ENCODE measurements at regions not wholly inside any gene's neighbourhood (a gene's known extent, or its start where the extent isn't known, plus 50 kb on each side); places are given as distances from the start of the nearest gene placed in this dataset.
"Not testable (repeated sequence)": the region's sequence is repeated elsewhere in the genome, so short reads cannot be mapped to it uniquely, and the experiment has no call there.

DNA sequence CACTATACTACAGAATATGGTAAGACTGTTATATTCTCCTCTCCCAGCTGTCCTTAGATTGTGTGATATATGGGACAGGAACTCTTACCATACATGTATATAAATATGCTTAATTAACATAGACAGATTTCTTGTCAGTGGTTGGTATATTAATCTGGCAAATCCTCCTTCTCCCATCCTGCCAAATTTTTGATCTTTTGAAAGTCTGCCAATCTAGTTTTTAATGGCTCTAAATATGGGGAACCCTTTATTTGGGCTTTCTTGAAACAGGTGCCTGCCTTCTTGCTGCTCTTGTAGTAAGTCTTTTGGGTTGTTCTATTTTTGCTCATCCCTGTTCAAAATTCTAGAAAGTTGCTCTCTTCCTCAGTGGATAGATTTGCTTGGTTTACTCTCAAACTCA is 63.5 kb downstream of the SPATA31D1 start:
- no peak for DNase-seq

DNA sequence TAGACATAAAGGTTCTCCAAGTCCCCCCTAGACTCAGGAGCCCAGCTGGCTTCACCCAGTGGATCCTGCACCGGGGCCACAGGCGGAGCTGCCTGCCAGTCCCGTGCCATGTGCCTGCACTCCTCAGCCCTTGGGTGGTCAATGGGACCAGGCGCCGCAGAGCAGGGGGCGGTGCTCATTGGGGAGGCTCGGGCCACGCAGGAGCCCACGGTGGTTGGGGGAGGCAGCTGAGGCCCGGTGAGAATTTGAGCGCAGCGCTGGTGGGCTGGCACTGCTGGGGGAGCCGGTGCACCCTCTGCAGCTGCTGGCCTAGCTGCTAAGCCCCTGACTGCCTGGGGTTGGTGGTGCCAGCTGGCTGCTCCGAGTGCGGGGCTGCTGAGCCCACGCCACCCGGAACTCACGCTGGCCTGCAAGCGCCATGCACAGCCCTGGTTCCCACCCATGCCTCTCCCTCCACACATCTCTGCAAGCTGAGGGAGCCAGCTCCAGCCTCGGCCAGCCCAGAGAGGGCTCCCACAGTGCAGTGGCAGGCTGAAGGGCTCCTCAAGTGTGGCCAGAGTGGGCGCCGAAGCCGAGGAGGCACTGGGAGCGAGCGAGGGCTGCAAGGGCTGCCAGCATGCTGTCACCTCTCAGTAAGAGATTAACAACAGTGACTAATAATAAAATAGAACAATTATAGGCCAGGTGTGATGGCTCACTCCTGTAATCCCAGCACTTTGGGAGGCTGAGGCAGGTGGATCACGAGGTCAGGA is 65.9 kb downstream of the SPATA31D1 start:
- DNase-seq = no peak

DNA sequence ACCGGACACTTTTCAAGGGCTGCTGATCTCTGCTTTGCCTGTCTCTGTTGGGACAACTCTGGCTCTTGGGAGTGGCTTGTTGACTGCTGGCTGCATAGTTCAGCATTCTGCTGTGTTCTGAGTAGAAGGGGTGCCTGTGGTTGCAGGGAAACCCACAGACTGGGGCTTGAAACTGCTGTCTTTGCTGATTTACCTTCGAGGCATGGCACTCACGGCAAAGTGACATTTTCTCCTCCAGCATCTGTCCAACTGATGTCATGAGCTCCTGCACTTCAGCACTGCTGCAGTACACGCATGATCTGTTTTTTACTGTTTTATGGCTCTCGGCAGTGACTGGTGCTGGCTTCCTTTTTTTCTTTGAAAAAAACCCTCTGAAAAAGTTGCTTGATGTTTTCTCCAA is 69.2 kb downstream of the SPATA31D1 start:
- DNase-seq = no peak

DNA sequence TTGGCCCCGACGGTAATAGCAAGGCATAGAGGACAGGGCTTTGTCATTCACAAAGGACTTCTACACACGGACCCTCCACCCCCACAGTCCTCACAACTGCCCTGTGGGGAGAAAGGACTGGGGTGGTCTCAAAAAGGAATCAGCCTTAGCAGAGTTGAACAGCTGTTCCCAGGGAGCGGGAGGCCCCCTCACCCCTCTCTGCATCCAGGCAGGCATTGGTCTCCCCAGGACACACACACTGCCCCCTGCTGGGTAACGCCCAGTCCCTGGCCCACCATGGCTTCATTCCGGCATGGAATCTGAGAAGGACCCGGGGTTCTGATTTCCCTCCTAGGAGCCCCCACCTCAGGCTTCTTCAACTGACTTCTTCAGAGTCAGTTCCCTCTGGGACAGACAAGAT is 73.2 kb downstream of the SPATA31D1 start:
- DNase-seq = not testable (repeated sequence)

DNA sequence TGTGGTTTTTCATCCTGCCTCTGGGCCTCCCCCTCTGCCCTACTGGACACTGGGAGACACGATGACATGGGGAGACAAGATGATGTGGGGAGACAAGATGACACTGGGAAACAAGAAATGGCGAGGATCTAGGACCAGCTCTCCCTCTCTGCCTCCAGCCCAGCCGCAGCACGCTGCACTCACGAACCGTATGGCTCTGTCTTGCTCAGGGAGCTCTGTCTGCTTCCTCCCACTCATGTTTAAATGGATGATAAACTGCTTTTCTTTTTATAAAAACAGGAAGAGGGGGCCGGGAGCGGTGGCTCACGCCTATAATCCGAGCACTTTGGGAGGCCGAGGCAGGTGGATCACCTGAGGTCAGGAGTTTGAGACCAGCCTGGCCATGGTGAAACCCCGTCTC is 73.7 kb downstream of the SPATA31D1 start:
- DNase-seq = no peak

DNA sequence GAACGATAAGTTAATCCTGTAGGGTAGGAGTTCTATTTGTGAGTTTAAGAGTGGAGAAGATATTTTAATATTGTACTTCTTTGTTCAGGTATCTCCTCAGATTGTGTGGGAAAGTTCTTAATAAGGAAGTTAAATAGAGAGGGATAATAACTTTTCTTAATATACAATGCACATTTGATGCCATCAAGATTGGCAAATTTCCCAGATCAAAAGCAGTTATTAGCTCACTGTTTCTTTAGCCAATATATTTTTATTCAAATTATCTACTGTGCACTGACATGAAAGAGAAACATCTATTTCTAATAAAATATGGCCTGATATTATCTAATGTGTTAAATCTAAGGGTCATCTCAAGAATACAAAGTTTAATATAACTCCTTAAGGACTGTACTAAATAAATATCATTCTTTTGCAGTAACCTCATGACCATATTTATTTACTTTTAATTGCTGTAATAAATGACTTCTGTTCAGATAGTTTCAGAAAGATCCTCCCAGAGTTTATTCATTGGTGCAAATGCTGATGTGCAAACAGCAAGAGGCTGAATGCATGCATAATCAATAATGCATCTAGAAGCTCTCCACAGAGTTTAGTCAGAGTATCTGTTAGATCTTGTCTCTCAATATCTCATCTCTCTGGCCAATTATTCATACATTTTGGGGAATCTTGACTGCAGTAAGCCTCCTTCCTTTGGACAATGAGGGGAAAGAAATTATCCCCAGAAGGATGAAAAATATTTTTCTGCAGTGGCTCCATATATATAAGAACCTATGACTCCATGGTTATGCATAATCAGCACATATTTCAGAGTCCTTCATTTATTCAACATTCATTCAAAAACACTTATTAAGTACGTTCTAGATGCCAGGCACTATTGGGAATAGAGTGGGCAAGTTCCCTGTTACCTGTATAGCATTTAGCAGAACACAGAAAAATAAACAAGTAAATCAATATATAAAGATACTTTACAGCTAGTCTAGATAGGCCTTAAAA is 85.3 kb downstream of the SPATA31D1 start:
- DNase-seq = no peak

DNA sequence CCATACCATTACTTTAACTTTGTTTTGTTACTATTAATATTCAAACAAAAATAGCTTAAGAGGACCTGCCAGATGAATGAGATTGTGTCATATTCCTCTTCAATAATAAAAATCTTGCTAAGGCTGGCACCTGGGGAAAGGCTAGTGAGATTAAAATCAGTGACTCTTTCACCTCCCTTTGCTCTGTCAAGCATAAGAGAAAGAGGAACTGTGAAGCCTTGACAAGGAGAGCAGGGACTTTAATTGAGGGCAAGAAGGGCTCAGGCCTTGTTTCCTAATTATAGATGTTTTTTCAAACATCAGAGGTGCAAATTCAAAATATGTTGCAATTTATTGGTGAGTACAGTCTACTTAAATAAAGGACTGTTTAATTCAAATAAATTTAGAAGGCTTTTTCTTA is 91.7 kb downstream of the SPATA31D1 start:
- DNase-seq = no peak

DNA sequence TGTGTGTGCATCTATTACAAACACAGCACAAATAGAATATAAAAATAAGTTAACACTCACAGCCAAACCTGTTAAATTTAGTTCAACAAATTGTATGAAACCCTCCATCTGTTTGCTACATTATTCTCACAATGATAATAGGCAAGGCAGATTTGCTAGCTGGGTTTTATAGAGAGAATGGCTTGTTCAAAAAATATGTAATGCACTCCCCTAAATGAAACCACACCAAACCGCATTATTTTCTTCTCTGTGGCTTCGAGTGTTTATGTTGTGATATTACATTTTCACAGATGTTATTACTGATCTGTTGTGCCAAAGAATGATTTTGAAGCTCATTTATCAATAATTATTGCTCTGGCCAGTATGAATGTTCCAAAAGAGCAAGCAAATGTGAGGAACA is 92.9 kb downstream of the SPATA31D1 start:
- no peak for DNase-seq

DNA sequence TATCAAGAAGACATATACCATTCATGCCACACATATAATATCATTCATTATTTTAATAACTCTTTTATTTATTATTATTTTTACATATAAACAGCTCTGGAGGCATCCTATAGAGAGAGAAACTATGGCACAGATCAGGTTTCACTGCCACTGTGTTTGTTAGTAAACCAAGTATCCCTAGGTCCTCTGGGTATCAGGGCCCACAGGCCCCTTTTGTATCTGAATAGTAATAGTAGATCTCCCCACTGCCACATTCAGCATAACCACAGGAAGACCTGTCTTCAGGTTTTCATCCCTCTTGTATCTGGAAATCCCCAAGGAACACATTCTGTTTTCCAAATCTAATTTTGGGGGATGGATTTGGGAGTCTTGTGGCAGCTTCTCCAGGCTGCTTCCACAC is 94.0 kb downstream of the SPATA31D1 start:
- DNase-seq = no peak

DNA sequence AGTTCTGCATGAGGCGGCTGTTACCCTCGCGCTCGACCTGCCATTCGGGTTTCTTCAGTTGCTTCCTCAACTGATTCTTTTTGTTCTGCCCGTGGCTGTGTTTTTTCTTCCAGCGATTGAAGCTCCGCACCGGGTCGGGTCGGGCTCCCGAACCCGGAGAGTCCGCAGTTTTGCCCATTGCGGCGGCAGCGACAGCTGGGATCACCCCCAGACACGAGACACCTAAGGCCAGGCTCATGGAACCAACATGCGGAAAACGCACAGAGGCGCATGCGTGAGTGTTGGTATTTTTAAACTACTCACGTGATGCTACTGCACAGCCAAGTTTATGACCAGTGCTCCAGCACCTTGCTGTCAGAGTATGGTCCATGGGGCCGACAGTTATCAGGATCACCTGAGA is 100.0 kb downstream of the SPATA31D1 start:
- no peak for DNase-seq

DNA sequence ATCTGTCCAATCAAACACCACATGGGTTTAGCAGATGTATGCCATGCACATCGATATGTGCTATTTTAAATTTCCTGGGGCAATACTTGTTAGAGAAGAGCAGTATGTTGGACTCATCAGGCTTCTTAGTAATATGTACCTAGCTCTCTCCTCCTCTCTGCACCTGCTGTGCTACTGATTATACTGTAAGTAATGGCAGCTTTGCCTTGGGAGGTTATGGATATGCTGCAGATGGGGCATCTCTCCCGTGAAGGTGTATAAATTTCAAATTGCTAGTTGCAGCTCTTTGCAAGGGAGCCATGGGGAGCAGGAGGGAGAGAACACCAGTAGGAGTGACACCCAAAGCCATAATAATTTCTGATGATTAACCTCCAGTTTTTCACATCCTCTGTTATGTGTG is 101.5 kb downstream of the SPATA31D1 start:
- no peak for DNase-seq

DNA sequence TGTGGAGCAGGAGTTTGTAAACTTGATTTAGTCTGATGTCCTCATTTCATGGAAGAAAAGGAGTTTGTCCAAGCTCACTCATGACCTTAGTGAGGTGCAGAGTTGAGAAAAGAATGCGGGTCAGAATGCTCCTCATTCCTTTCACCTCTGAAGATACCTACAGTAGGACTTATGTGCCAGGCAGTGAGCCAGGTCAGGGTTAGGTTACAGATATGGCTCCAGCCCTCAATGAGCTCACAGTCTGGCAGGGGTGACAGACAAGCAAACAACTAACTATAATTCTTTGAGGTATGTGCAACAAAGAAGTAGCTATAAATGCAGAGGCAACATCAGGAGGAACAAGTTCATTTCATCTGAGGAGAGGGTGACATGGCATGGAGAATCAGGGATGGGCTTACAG is 102.5 kb downstream of the SPATA31D1 start:
- no peak for DNase-seq

DNA sequence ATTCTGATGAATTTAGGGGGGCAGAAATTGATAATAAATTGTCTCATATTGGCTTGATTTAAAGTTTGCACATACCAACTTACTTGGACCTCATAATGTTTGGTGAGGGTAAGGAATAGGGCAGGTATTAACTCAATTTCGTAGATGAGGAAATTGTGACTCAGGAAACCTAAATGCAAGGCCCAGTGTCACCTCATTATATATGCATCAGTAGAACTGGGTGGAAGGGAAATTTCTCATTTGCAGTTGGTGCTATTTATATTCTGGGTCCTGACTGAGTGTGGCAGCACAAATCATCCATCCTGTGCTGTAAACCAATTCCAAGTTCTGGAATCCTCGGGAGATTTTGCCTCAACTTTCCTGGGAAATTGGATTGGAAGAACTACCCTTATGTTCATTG is 103.0 kb downstream of the SPATA31D1 start:
- DNase-seq = no peak

DNA sequence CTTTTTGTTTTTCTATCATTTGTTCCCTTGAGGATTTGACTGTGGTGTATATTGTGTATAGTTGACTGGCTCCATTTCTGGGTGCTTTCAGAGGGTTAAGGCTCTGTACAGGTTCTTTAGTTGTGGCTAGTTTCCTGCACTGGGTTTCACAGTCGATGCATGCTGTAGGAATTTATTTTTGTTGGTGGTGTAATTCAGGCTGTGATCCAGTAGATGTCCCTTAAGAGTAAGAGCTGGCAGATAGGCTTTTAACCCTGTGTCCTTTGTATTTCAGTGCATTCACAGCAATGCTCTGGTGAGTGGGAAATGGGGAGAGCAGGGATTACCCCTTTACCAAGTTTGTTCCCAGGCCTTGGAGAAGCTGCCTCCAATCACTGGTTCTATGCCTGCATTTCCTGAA is 112.9 kb downstream of the SPATA31D1 start:
- no peak for DNase-seq

DNA sequence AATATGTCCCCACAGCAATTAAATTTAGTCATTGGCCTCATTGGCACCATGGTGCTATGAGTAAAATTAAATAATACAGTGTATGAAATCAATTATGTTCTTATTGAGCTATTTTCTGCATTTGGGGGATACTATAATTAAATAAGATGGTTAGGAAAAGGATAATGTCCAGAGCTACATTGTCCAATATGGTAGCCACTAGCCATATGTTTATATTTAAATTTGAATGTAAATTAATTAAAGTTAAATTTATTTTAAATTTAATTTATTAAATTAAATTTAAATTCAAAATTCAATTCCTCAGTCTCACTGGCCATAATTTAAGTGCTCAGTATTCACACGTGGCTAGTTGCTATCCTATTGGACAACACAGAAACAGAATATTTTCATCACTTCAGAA is 115.7 kb downstream of the SPATA31D1 start:
- DNase-seq = no peak

DNA sequence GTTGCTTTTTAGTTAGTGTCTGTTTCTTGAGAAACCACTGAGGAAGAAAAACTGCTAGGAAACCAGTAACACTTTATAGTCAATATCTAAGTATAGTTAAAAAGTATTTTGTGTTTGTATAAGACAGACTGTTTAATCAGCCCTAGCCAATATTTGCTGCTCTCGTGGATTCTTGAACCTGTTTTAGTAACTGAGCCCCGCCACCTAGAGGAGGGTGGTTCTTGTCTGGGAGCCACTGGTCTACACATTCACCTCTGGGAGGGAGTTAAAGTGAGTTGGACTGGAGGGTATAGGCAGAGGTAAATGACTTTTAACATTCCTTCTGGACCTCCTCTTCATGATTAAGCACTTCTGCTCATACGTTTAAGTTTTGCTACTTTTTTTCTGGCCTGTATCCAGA is 117.2 kb downstream of the SPATA31D1 start:
- DNase-seq = no peak

DNA sequence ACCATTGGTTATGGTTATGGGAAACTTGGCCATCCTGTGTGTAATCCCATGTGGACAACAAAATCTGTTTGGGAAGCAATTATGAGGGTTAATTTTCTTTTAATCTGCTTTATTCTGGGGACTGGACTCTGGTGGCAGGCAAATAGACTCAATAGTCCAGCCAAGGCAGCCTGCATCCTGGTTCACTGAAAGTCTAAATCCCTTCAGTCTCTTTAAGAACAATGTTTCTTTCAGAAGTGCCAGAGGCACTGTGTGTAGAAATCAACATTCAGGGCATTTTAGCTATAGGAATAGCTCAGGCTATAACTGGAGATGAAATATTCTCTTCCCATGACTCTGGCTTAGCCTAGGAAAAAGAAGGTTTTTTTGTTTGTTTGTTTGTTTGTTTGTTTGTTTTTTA is 118.0 kb downstream of the SPATA31D1 start:
- DNase-seq = no peak

DNA sequence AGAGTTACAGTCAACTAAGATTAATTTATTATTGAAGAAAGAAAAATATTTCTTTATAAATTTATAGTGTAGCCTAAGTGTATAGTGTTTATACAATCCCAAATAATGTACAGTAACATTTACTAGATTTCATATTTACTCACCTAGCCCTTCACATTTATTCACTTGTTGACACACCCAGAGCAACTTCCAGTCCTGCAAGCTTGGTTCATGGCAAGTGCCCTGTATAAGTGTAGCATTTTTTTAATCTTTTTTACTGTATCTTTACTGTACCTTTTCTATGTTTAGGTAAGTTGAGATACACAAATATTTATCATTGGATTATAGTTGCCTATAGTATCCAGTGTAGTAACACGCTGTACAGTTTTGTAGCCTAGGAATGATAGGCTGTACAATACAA is 119.9 kb downstream of the SPATA31D1 start:
- DNase-seq = no peak

DNA sequence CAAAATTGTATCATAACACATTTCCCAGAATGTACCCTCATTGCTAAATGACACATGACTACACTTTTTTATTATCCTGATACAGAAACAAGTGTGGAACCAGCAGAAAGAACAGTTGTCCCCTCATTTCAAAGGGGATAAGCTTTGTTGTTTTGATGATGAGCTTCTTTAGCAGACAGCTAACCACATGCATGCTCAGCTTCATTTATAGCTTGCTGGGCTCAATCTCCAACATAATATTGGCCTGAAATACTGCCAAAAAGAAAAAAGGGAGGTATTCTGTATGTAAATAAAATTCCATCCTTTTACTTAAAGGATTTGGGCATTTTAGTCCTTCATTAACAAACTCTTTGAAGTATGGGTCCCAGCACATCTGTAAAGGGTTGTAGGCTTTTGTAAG is 120.4 kb downstream of the SPATA31D1 start:
- no peak for DNase-seq

DNA sequence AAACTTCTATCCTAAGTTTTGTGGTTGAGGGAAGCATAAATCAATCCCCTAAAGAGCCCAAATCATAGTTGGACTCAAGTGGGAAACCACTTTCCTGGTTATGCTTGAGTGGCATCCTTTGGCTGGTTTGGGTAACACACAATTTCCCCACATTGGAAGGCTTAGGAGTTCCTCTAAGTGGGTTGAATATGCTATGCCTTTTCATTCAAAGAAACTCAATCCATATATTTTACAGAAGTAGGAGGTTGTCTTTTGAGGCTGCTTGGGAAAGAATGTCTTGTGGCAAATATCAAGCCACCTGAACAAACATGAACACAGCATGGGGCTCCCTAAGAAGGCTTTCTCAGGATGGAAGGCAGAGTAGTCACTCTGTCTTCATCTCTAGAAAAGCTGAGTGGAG is 121.1 kb downstream of the SPATA31D1 start:
- DNase-seq = peak; percentile 76

DNA sequence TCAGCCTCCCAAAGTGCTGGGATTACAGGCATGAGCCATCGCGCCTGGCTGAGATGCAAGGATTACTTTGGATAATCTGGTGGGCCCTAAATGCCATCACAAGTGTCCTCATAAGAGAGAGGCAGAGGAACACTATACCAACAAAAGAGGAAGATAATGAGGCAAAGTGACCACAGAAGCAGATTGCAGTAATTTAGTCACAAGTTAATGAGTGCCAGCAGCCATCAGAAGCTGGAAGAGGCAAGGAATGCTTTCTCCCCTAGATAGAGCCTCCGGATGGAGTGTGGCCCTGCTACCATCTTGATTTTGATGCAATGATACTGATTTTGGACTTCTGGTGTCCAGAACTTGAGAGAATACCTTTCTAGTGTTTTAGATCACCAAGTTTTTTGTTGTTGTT is 122.3 kb downstream of the SPATA31D1 start:
- no peak for DNase-seq

DNA sequence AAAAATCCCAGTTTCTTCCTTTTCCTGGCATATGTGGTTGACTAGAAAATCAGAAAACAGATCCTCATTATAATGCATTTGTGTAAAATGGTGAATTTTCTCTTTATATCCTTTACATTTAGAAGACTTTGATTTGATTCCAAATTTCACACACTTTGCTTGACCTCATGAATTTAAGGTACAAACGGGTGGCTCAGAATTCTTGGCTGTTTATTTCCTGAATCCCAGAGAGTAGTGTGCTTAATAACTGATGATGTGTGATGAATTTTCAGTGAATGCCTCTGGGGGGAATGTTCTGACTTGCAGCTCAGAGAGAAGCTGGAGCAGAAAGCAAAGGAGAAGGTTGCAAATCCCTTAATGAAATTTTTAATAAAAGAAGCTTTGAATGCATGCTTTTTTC is 126.8 kb downstream of the SPATA31D1 start:
- no peak for DNase-seq

DNA sequence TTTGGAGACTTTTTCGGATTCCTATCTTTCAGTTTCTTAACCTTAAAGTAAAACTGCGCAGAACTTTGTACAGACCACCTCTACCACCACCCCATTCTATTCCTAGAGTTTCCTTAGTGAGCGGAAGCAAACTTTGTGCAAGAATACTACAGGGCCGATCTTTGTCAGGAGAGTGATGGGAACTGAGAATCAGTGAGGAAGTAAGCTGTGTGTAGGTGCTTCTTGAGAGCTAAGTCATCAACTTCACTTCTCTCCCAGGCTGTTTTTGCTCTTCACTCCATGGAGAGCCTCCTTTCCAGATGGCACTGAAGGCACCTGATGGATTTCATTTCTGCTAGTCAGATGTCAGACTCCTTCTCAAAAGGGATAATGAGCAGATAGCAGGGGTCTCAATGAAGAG is 127.3 kb downstream of the SPATA31D1 start:
- no peak for DNase-seq

DNA sequence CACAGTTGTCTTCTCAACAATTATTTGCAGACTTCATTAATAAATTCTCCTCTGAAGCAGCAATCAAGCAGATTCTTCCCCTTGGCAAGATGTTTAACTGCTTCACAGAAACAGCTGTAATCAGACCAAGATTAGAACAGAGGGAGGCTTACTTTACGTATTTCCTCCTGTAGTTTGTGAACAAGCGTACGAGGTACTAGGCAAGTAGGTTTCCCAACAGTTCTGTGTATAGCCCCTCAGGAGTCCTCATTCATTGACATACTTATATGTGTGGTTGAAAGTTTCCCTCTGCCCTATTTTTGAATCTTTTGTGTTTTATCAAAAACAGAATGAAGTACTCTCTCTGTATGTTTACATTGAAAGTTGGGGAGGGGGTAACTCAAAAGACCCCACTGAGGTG is 128.0 kb downstream of the SPATA31D1 start:
- no peak for DNase-seq
